Spinal cord (tissue), 9 donors: ENCODE measurements at regions not wholly inside any gene's neighbourhood (a gene's known extent, or its start where the extent isn't known, plus 50 kb on each side); places are given as distances from the start of the nearest gene placed in this dataset.

ENCODE experiments used
- DNase-seq, 6 donors: peaks; one replicate each; pipeline versions ENCODE4 v3.0.0 to v3.0.0-alpha.2; 2013 to 2015; ENCODE audit warnings: low spot score in 6 of 6, low read depth in 4 of 6
- H3K27ac ChIP-seq: one replicate; pipeline ENCODE4 v1.5.1; 2013; ENCODE audit warnings: low read depth, low read length, control low read depth
- H3K27me3 ChIP-seq: one replicate; pipeline ENCODE4 v1.6.1; 2013; ENCODE audit warnings: low read length; ENCODE audit not compliant: control insufficient read depth, insufficient read depth
- H3K36me3 ChIP-seq: one replicate; pipeline ENCODE4 v1.6.1; 2013; ENCODE audit warnings: low read length; ENCODE audit not compliant: control insufficient read depth, insufficient read depth
- H3K4me1 ChIP-seq: one replicate; pipeline ENCODE4 v1.6.1; 2013; ENCODE audit warnings: low read length; ENCODE audit not compliant: control insufficient read depth, insufficient read depth
- H3K4me3 ChIP-seq: one replicate; pipeline ENCODE4 v1.5.1; 2013; ENCODE audit warnings: low read depth, low read length, control low read depth
- H3K9me3 ChIP-seq: one replicate; pipeline ENCODE4 v1.6.1; 2013; ENCODE audit warnings: low read length; ENCODE audit not compliant: control insufficient read depth, insufficient read depth
- WGBS: methylation state at CpG from one replicate; pipeline ENCODE4 v1.1.5; 2013; ENCODE audit warnings: missing lambda C conversion rate; ENCODE audit not compliant: insufficient coverage; 5-methylcytosine and 5-hydroxymethylcytosine counted together
- donor health status: healthy.

DNA sequence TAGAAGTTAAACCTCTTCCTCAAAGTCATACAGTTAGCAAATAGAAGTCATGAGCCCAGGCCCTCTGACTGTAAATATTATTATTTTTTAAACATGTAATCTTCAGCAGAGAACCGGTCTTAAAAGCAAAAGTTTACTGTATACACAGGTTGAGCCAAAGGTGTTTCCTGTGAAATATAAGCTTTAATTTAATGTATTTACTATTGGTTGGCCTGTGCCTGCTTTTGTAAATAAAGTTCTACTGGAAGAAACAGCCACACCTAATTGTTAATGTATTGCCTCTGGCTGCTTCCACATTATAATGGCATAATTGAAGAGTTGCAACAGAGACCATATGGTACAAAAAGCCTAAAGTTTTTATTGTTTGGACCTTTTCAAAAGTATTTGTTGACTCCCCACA is 61.0 kb upstream of the PRDM8 start:
- Histone ChIP-seq H3K9me3 (no peaks in the 10 kb centered on the region), H3K36me3 (no peaks in the 10 kb centered on the region), H3K27me3 (no peaks in the 10 kb centered on the region), H3K4me3 (no peak overlapping the region), H3K27ac (no peak overlapping the region), H3K4me1 (no peaks in the 10 kb centered on the region)
- no peak for DNase-seq
- WGBS = no CpG with 5 or more reads among the region's 1 CpG

DNA sequence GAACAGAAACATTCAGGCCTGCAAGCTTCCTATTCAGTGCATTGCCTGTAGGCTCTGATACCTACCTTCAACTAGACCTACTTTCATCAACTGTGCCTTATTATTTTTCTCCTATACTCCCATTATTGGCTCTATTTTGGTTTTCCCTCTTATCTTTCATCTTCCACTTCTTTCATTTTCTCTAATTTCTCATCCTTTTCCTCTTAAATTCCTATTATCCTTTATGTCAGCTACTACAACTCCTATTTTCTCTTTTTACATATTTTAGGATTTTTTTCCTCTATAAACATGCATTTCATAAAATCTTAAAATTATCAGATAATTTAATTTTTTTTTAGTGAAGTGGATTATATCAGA is 61.6 kb upstream of the PRDM8 start:
- Histone ChIP-seq H3K36me3 (no peaks in the 10 kb centered on the region), H3K27ac (no peak overlapping the region), H3K9me3 (no peaks in the 10 kb centered on the region), H3K4me1 (no peaks in the 10 kb centered on the region), H3K4me3 (no peak overlapping the region), H3K27me3 (no peaks in the 10 kb centered on the region)
- no peak for DNase-seq

DNA sequence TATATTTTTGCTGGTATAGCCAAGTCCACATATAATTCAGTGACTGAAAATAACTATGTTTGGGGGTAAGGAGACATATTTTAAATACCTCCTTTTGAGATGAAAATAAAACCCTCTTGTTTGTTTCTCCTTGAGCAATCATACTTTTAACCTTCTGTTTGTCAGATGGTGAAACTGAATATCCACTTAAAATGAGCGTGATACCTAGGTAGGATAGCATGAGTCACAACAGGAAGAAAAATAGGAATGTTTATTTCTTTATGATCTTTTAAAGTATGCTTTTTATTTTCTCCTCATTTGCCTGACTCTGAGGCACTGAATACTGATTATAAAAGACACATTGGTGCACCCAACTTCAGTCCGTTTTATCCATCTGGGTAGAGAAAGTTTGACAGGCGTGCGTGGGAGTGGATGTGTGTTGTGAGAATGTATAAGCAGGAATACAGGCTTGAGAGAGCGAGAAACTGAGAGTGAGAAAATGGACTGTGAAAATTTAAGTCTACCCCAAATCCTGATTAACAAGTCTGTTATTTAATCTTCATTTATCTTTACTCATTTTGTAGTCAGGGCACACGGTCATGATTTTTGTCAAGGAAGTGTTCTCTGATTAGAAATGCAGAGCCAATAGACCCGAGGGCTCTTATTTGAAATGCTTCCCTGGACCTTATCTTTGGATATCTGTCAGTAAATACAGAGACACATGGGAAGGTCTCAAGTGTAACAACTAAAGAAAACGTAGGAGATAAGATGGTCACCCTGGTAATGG is 62.1 kb upstream of the ANTXR2 start:
- Histone ChIP-seq H3K4me1 (no peaks in the 10 kb centered on the region), H3K27me3 (no peaks in the 10 kb centered on the region), H3K36me3 (no peaks in the 10 kb centered on the region), H3K9me3 (no peaks in the 10 kb centered on the region), H3K4me3 (no peak overlapping the region), H3K27ac (no peak overlapping the region)
- WGBS = 60% methylated on average over 3 of the region's 8 CpGs
- no peak for DNase-seq

DNA sequence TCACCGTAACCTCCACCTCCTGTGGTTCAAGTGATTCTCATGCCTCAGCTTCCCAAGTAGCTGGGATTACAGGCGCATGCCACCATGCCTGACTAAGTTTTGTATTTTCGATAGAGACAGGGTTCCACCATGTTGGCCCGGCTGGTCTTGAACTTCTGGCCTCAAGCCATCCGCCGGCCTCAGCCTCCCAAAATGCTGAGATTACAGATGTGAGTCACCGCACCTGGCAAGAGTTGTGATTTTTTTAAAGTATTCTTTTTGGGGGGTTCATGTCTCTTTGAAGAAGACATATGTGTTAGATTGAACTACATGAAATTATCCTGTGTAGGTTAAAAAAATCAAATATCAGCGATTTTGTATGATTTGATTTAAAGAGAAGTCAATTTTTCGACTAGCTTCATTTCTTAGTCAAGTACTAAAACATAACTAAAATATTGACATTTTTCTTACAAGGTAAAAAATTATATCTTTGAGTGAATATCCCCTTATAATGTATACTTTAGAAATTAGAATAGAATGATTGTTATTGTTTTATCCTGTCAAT is 60.3 kb upstream of the ANTXR2 start:
- DNase-seq = no peak
- Histone ChIP-seq H3K27me3 (no peaks in the 10 kb centered on the region), H3K9me3 (no peaks in the 10 kb centered on the region), H3K4me1 (no peaks in the 10 kb centered on the region), H3K36me3 (no peaks in the 10 kb centered on the region), H3K4me3 (no peak overlapping the region), H3K27ac (no peak overlapping the region)
- WGBS = 97% methylated on average over 7 of the region's 9 CpGs

DNA sequence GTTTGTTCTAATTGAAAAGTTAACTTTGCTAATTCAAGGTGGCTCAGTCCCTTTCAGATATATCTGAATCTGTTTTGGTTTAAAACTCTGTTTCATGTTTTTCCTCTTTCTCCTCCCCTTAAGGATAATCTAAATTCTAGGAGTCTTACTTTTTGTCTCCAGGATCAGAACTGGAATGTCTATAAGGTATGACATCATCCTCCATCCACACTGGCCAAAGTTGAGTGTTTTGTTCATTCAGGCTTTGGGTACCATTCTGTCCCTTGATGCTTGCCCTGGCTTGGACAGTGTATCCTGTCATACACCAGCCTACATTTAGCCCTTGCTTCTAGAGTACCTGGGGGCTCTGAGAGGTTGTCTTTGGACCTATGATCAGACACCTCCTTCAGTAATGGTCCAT is 56.8 kb upstream of the ANTXR2 start:
- Histone ChIP-seq H3K4me1 (no peaks in the 10 kb centered on the region), H3K9me3 (no peaks in the 10 kb centered on the region), H3K36me3 (no peaks in the 10 kb centered on the region), H3K27me3 (no peaks in the 10 kb centered on the region), H3K4me3 (no peak overlapping the region), H3K27ac (no peak overlapping the region)
- DNase-seq = no peak

DNA sequence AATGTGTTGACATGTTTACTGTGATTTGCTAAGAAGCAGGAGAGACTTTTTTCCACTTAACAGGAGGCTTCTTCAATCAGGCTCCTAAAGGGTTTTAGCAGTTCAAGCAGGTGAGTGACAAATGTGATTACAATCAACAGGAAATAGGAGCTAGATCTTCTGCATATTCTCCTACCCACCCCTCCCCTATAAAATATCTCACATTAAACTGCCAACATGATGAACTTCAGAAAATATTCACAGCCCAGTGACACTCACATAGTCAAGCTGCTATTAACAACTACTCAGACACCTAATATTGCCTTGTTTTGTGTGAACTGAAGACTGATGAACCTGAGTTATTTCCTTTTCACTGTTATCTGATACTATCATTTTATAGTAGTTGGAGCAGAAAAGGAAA is 55.9 kb upstream of the ANTXR2 start:
- H3K4me3 ChIP-seq = no peak overlapping the region
- no peaks in the 10 kb centered on the region for H3K36me3 ChIP-seq
- no peak overlapping the region for H3K27ac ChIP-seq
- no peak for DNase-seq
- H3K4me1 ChIP-seq = no peaks in the 10 kb centered on the region
- H3K9me3 ChIP-seq = peaks cover 1% of the 10 kb centered on the region
- H3K27me3 ChIP-seq = no peaks in the 10 kb centered on the region

DNA sequence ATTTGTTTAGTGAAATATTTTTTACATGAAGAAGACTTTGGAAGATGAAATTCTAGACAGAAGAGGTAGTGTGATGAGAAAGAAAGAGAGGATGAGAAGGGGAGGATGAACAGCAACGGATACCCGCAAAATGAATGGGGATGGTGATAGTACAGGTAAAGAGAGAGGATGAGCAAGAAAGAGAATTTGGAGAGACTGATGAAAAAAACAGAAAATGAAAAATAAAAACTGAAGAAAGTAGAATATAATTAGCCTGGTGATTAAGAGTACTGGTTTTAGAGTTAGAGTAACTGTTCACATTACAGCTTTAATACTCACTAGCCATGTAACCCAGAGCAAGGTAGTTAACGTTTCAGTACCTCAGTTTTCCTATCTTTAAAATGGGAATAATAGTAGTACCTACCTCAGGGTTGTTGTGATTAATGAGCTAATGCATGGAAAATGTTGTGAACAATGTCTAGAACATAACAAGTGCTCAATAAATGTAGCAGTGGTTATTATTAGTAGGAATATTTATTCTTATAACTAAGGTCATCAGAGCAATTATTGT is 54.9 kb upstream of the ANTXR2 start:
- no peaks in the 10 kb centered on the region for H3K27me3 ChIP-seq
- WGBS = 96% methylated on average over 2 of the region's 3 CpGs
- H3K9me3 ChIP-seq = peaks cover 1% of the 10 kb centered on the region
- H3K27ac ChIP-seq = no peak overlapping the region
- H3K36me3 ChIP-seq = no peaks in the 10 kb centered on the region
- DNase-seq = no peak
- no peaks in the 10 kb centered on the region for H3K4me1 ChIP-seq
- no peak overlapping the region for H3K4me3 ChIP-seq

DNA sequence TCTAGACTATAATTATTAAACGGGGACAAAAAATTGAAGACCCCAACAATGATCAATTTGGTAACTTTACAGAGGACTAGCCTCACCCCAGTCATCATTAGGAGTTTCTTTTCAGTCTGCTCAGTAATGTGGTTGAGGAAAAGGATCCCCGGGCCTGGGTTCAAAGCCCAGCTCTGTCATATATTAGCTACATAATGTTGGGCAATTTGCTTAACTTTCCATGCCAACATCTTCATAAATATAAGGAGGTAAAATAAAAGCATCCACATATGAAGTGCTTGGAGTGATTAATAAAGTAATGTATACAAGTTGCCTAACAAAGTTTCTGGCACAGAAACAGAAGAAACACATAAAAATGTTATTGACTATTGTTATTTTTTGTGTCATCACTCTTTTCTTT is 53.4 kb upstream of the ANTXR2 start:
- H3K36me3 ChIP-seq = no peaks in the 10 kb centered on the region
- no peaks in the 10 kb centered on the region for H3K4me1 ChIP-seq
- no peak overlapping the region for H3K27ac ChIP-seq
- DNase-seq = no peak
- WGBS = no CpG with 5 or more reads among the region's 2 CpGs
- no peaks in the 10 kb centered on the region for H3K27me3 ChIP-seq
- H3K4me3 ChIP-seq = no peak overlapping the region
- peaks cover 1% of the 10 kb centered on the region for H3K9me3 ChIP-seq

DNA sequence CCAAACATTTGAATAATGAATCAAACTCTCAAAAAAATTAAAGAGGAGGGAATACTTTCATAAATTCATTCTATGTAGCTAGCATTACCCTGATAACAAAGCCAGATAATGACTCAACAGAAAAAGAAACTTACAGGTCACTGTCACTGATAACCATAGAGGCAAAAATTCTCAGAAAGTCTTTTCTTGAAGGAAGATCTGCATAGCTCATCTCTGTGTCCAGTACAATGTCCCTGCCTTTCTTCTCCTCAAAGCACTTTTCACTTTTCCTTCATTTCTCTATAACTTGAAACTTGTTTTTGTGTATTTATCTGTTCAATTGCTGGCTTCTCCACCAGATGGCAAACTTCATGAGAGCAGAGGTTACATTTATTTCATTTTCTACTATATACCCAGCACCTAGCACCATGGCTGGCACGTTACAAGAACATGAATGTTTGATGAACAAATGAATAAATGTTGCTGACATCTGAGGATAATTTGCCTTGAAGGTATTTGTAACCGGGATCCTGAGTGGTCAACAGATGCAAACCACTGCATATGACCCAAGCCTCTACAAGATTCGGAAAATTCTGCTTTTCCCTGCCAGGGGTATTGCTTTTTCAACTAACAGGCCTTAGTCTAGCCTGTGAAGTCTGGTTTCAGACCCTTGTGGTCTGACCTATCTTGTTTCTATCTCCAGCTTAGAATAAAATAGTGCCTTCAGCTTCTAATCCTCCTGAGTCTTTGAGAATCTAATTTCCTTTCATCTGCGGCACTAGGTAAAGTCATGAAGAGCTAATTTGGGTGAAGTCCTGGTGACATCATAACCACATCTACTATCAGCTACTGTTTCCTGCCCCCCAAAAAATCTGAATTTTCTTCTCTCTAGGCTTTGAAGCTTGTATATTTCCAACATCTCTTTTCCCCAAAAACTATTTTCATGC is 52.5 kb upstream of the ANTXR2 start:
- no peaks in the 10 kb centered on the region for H3K4me1 ChIP-seq
- peak in 1 of 6 donors; percentile 9 for DNase-seq
- 77% methylated on average over 2 of the region's 4 CpGs for WGBS

More for the DNA sequence above, 52.5 kb upstream of the ANTXR2 start:
- no peaks in the 10 kb centered on the region for H3K36me3 ChIP-seq
- no peak overlapping the region for H3K27ac ChIP-seq
- no peak overlapping the region for H3K4me3 ChIP-seq
- peaks cover 1% of the 10 kb centered on the region for H3K9me3 ChIP-seq
- no peaks in the 10 kb centered on the region for H3K27me3 ChIP-seq
